ENCODE measurements at regions not wholly inside any gene's neighbourhood (a gene's known extent, or its start where the extent isn't known, plus 50 kb on each side); places are given as distances from the start of the nearest gene placed in this dataset.
A peak's percentile ranks its signal among the peaks of the same experiment; 100 is the strongest.

GRCh38 chr1:166272851-166273250 lies 106.0 kb upstream of the FAM78B start:
- Histone ChIP-seq H3K4me1 (ENCODE audit: control insufficient read depth, insufficient read depth, low read length) (no peaks in the 10 kb centered on the region), H3K36me3 (ENCODE audit: control insufficient read depth, insufficient read depth, low read length) (no peaks in the 10 kb centered on the region), H3K27me3 (ENCODE audit: control insufficient read depth, insufficient read depth, low read length) (no peaks in the 10 kb centered on the region), H3K4me3 (ENCODE audit: low read length) (no peak overlapping the region), H3K27ac (ENCODE audit: low read length) (no peak overlapping the region), H3K9me3 (replicated peaks; ENCODE audit: control insufficient read depth, low read depth, low read length) (peaks cover 3% of the 10 kb centered on the region)
- DNase-seq = no peak

- Histone ChIP-seq H3K36me3 (ENCODE audit: control insufficient read depth, insufficient read depth, low read length) (no peaks in the 10 kb centered on the region), H3K4me3 (ENCODE audit: low read length) (no peak overlapping the region), H3K9me3 (replicated peaks; ENCODE audit: control insufficient read depth, low read depth, low read length) (peaks cover 3% of the 10 kb centered on the region), H3K4me1 (ENCODE audit: control insufficient read depth, insufficient read depth, low read length) (no peaks in the 10 kb centered on the region), H3K27ac (ENCODE audit: low read length) (no peak overlapping the region), H3K27me3 (ENCODE audit: control insufficient read depth, insufficient read depth, low read length) (no peaks in the 10 kb centered on the region)
- 21% methylated on average over 5 of the region's 6 CpGs for WGBS (ENCODE audit: insufficient coverage)
- peak; percentile 68 for DNase-seq
Observed at GRCh38 chr1:166273618-166274017, 106.8 kb upstream of the FAM78B start.

GRCh38 chr1:166282391-166283137 lies 115.8 kb upstream of the FAM78B start:
- Histone ChIP-seq H3K4me1 (ENCODE audit: control insufficient read depth, insufficient read depth, low read length) (no peaks in the 10 kb centered on the region), H3K27me3 (ENCODE audit: control insufficient read depth, insufficient read depth, low read length) (no peaks in the 10 kb centered on the region), H3K27ac (ENCODE audit: low read length) (no peak overlapping the region), H3K4me3 (ENCODE audit: low read length) (no peak overlapping the region), H3K36me3 (ENCODE audit: control insufficient read depth, insufficient read depth, low read length) (no peaks in the 10 kb centered on the region), H3K9me3 (replicated peaks; ENCODE audit: control insufficient read depth, low read depth, low read length) (no peaks in the 10 kb centered on the region)
- no peak for DNase-seq
- WGBS (ENCODE audit: insufficient coverage) = 100% methylated on average over 1 of the region's 3 CpGs

- Histone ChIP-seq H3K9me3 (replicated peaks; ENCODE audit: control insufficient read depth, low read depth, low read length) (no peaks in the 10 kb centered on the region), H3K4me1 (ENCODE audit: control insufficient read depth, insufficient read depth, low read length) (no peaks in the 10 kb centered on the region), H3K36me3 (ENCODE audit: control insufficient read depth, insufficient read depth, low read length) (no peaks in the 10 kb centered on the region), H3K27ac (ENCODE audit: low read length) (no peak overlapping the region), H3K4me3 (ENCODE audit: low read length) (no peak overlapping the region), H3K27me3 (ENCODE audit: control insufficient read depth, insufficient read depth, low read length) (no peaks in the 10 kb centered on the region)
- peak; percentile 49 for DNase-seq
- no CpG with 5 or more reads among the region's 6 CpGs for WGBS (ENCODE audit: insufficient coverage)
Observed at GRCh38 chr1:166283190-166283589, 116.4 kb upstream of the FAM78B start.

DNA sequence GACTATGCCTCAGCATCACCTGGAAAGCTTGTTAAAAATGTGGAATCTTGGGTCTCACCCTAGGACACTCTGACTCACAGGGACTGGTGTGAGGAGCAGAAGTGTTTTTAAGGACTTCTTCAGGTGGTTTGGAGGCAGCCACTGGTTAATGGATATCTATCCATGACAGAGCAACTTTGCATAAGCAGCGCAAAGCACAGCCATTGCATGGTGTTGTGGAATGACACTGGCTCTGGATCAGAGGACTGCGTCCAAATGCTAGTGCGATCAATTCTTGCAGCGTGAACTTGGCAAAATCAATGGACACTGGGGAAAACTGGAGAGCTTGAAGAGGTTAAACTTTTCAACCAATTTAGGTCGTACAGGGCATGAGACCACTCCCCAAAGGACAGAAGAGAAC lies 116.8 kb upstream of the FAM78B start:
- whole genome bisulfite sequencing (ENCODE audit: insufficient coverage) = 66% methylated on average over 4 of the region's 5 CpGs
- Histone ChIP-seq H3K4me1 (ENCODE audit: control insufficient read depth, insufficient read depth, low read length) (no peaks in the 10 kb centered on the region), H3K27me3 (ENCODE audit: control insufficient read depth, insufficient read depth, low read length) (no peaks in the 10 kb centered on the region), H3K27ac (ENCODE audit: low read length) (no peak overlapping the region), H3K36me3 (ENCODE audit: control insufficient read depth, insufficient read depth, low read length) (no peaks in the 10 kb centered on the region), H3K9me3 (replicated peaks; ENCODE audit: control insufficient read depth, low read depth, low read length) (no peaks in the 10 kb centered on the region), H3K4me3 (ENCODE audit: low read length) (no peak overlapping the region)
- DNase-seq = no peak

GRCh38 chr1:166289309-166290050 lies 122.7 kb upstream of the FAM78B start:
- H3K27ac ChIP-seq (ENCODE audit: low read length) = no peak overlapping the region
- H3K9me3 ChIP-seq (replicated peaks; ENCODE audit: control insufficient read depth, low read depth, low read length) = no peaks in the 10 kb centered on the region
- H3K4me1 ChIP-seq (ENCODE audit: control insufficient read depth, insufficient read depth, low read length) = no peaks in the 10 kb centered on the region
- no peak overlapping the region for H3K4me3 ChIP-seq (ENCODE audit: low read length)
- no peaks in the 10 kb centered on the region for H3K36me3 ChIP-seq (ENCODE audit: control insufficient read depth, insufficient read depth, low read length)
- DNase-seq = peak; percentile 33
- no peaks in the 10 kb centered on the region for H3K27me3 ChIP-seq (ENCODE audit: control insufficient read depth, insufficient read depth, low read length)
- WGBS (ENCODE audit: insufficient coverage) = 70% methylated on average over 2 of the region's 4 CpGs

DNA sequence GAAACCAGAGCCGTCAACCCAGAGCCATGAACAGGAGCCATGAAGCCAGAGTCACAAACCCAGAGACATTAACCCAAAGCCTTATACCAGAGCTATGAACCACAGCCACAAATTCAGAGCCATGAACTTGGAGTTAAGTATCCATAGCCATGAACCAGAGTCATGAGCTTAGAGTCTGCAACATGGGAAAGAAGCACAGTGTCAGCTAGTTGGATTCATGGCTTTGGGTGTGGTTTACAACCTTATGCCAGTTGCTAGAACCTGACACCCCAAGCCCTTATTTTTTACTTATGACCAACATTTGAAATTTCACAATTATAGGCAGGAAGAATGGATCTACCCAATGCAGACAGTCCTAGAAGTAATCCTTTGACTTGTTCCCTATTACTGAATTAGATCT lies 128.9 kb upstream of the FAM78B start:
- WGBS (ENCODE audit: insufficient coverage) = 80% methylated on average over 1 of the region's 1 CpG
- no peak overlapping the region for H3K4me3 ChIP-seq (ENCODE audit: low read length)
- H3K27me3 ChIP-seq (ENCODE audit: control insufficient read depth, insufficient read depth, low read length) = no peaks in the 10 kb centered on the region
- no peaks in the 10 kb centered on the region for H3K9me3 ChIP-seq (replicated peaks; ENCODE audit: control insufficient read depth, low read depth, low read length)
- H3K4me1 ChIP-seq (ENCODE audit: control insufficient read depth, insufficient read depth, low read length) = no peaks in the 10 kb centered on the region
- H3K36me3 ChIP-seq (ENCODE audit: control insufficient read depth, insufficient read depth, low read length) = no peaks in the 10 kb centered on the region
- no peak for DNase-seq
- H3K27ac ChIP-seq (ENCODE audit: low read length) = no peak overlapping the region

GRCh38 chr1:166297993-166298392 lies 131.2 kb upstream of the FAM78B start:
- Histone ChIP-seq H3K4me1 (ENCODE audit: control insufficient read depth, insufficient read depth, low read length) (peaks cover under 1% of the 10 kb centered on the region), H3K4me3 (ENCODE audit: low read length) (no peak overlapping the region), H3K27me3 (ENCODE audit: control insufficient read depth, insufficient read depth, low read length) (no peaks in the 10 kb centered on the region), H3K27ac (ENCODE audit: low read length) (no peak overlapping the region), H3K36me3 (ENCODE audit: control insufficient read depth, insufficient read depth, low read length) (no peaks in the 10 kb centered on the region), H3K9me3 (replicated peaks; ENCODE audit: control insufficient read depth, low read depth, low read length) (no peaks in the 10 kb centered on the region)
- WGBS (ENCODE audit: insufficient coverage) = 33% methylated on average over 1 of the region's 1 CpG
- no peak for DNase-seq

DNA sequence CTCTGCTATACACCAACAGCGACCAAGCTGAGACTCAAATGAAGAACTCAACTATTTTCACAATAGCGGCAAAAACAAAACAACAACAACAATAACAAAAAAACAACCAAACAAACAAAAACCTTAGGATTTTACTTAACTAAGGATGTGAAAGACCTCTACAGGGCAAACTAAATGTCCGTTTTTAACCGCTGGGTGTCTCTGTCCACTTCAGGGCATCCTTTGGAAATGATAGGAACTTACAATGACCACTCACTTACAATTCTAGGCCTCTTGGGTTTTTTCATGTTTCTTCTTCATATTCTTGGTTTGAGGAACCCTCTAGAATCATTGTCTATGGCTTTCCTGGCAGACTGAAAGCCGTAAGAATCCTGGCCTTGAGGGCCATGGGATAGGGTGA lies 134.0 kb upstream of the FAM78B start:
- no peak for DNase-seq
- Histone ChIP-seq H3K27ac (ENCODE audit: low read length) (no peak overlapping the region), H3K4me3 (ENCODE audit: low read length) (no peak overlapping the region), H3K36me3 (ENCODE audit: control insufficient read depth, insufficient read depth, low read length) (no peaks in the 10 kb centered on the region), H3K9me3 (replicated peaks; ENCODE audit: control insufficient read depth, low read depth, low read length) (no peaks in the 10 kb centered on the region), H3K4me1 (ENCODE audit: control insufficient read depth, insufficient read depth, low read length) (peaks cover 2% of the 10 kb centered on the region), H3K27me3 (ENCODE audit: control insufficient read depth, insufficient read depth, low read length) (no peaks in the 10 kb centered on the region)
- 63% methylated on average over 2 of the region's 5 CpGs for WGBS (ENCODE audit: insufficient coverage)

DNA sequence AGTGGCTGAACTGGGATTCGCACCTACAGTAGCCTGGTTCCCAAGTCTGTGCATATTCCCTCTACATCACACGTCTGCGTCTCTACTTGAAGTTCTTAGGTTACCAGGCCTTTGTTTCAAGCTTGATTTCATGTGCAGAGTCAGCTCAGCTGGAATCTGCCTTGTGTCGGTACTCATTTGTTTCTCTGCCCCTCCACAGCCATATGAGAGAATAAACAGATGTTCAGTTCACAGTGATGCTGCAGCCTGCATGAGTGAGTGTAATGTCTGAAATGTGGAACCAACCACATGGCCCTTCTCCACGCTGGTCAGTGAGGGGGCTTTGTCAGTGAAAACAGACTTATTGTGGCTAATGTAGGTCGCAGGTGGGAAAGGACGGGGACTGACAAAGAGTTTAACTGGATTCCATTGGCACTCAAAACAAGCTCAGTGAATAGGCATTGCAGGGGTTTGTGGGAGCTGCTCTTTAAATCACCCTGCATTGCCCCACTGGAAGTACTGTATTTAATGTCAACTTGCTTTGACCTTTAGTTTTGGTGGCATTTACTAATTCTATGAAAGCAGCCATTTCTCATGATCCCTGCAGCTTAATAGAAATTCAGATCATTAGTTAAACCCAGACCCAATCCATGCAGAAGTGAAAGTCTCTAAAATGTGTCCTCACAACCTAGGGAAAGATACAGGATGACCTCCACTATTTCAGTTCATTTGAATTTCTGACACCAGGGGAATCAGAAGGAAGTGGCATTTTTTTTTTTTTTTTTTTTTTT lies 136.4 kb upstream of the FAM78B start:
- no peaks in the 10 kb centered on the region for H3K27me3 ChIP-seq (ENCODE audit: control insufficient read depth, insufficient read depth, low read length)
- no peaks in the 10 kb centered on the region for H3K9me3 ChIP-seq (replicated peaks; ENCODE audit: control insufficient read depth, low read depth, low read length)
- peaks cover 2% of the 10 kb centered on the region for H3K4me1 ChIP-seq (ENCODE audit: control insufficient read depth, insufficient read depth, low read length)
- 39% methylated on average over 6 of the region's 7 CpGs for WGBS (ENCODE audit: insufficient coverage)
- no peaks in the 10 kb centered on the region for H3K36me3 ChIP-seq (ENCODE audit: control insufficient read depth, insufficient read depth, low read length)
- H3K4me3 ChIP-seq (ENCODE audit: low read length) = no peak overlapping the region
- peak; percentile 58 for DNase-seq
- H3K27ac ChIP-seq (ENCODE audit: low read length) = no peak overlapping the region

Measured in muscle of leg (tissue), 3 donors.